ENCODE measurements at regions not wholly inside any gene's neighbourhood (a gene's known extent, or its start where the extent isn't known, plus 50 kb on each side); places are given as distances from the start of the nearest gene placed in this dataset.

DNA sequence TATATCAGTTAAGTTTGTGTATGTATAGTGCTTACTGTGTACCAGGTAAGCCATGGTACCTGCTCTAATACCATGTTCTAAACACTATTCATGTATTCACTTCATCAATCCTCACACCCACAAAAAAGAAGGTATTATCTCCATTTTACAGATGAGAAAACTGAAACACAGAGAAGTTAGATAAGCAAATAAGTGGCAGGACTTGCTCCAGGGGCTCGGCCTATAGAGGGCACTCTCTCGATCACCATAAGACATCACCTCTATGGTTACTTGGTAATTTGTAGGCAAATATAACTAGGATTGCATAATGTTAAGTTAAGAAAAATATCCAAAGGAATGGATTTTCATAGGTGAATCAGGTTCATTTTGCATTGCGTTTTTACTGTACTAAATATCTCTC, 118.1 kb upstream of the FN1 start:
- no peaks in the 10 kb centered on the region for H3K36me3 ChIP-seq (ENCODE audit: insufficient read depth, low read length)
- TF ChIP-seq EP300 (conservative IDR thresholded peaks at IDR 0.05; ENCODE audit: poor library complexity, severe bottlenecking) (no peak), TAF1 (IDR thresholded peaks at IDR 0.05; ENCODE audit: low read depth) (no peak), RAD21 (conservative IDR thresholded peaks at IDR 0.05) (no peak), POLR2AphosphoS5 (IDR thresholded peaks at IDR 0.05) (no peak), MXI1 (conservative IDR thresholded peaks at IDR 0.05; ENCODE audit: poor library complexity, severe bottlenecking) (no peak), SMC3 (conservative IDR thresholded peaks at IDR 0.05; ENCODE audit: poor library complexity) (no peak), EZH2 (IDR thresholded peaks at IDR 0.05; ENCODE audit: borderline replicate concordance, insufficient read depth, low read length, poor library complexity, severe bottlenecking) (no peak)
- TF ChIP-seq, protein P1, sequence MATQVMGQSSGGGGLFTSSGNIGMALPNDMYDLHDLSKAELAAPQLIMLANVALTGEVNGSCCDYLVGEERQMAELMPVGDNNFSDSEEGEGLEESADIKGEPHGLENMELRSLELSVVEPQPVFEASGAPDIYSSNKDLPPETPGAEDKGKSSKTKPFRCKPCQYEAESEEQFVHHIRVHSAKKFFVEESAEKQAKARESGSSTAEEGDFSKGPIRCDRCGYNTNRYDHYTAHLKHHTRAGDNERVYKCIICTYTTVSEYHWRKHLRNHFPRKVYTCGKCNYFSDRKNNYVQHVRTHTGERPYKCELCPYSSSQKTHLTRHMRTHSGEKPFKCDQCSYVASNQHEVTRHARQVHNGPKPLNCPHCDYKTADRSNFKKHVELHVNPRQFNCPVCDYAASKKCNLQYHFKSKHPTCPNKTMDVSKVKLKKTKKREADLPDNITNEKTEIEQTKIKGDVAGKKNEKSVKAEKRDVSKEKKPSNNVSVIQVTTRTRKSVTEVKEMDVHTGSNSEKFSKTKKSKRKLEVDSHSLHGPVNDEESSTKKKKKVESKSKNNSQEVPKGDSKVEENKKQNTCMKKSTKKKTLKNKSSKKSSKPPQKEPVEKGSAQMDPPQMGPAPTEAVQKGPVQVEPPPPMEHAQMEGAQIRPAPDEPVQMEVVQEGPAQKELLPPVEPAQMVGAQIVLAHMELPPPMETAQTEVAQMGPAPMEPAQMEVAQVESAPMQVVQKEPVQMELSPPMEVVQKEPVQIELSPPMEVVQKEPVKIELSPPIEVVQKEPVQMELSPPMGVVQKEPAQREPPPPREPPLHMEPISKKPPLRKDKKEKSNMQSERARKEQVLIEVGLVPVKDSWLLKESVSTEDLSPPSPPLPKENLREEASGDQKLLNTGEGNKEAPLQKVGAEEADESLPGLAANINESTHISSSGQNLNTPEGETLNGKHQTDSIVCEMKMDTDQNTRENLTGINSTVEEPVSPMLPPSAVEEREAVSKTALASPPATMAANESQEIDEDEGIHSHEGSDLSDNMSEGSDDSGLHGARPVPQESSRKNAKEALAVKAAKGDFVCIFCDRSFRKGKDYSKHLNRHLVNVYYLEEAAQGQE (IDR thresholded peaks at IDR 0.05; ENCODE audit: borderline replicate concordance) = no peak
- TF ChIP-seq, protein P2, sequence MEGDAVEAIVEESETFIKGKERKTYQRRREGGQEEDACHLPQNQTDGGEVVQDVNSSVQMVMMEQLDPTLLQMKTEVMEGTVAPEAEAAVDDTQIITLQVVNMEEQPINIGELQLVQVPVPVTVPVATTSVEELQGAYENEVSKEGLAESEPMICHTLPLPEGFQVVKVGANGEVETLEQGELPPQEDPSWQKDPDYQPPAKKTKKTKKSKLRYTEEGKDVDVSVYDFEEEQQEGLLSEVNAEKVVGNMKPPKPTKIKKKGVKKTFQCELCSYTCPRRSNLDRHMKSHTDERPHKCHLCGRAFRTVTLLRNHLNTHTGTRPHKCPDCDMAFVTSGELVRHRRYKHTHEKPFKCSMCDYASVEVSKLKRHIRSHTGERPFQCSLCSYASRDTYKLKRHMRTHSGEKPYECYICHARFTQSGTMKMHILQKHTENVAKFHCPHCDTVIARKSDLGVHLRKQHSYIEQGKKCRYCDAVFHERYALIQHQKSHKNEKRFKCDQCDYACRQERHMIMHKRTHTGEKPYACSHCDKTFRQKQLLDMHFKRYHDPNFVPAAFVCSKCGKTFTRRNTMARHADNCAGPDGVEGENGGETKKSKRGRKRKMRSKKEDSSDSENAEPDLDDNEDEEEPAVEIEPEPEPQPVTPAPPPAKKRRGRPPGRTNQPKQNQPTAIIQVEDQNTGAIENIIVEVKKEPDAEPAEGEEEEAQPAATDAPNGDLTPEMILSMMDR (IDR thresholded peaks at IDR 0.05; ENCODE audit: poor library complexity, severe bottlenecking) = no peak
- no peaks in the 10 kb centered on the region for H3K27me3 ChIP-seq (ENCODE audit: insufficient read depth, low read depth, low read length)
- no peak overlapping the region for H3K4me3 ChIP-seq (ENCODE audit: low read length)
- no peak overlapping the region for H3K4me2 ChIP-seq (ENCODE audit: low read length)
- H3F3A ChIP-seq (ENCODE audit: insufficient read depth, low read length, poor library complexity, severe bottlenecking) = no peaks in the 10 kb centered on the region
- no peak overlapping the region for H3K9ac ChIP-seq (ENCODE audit: low read length)
- no peaks in the 10 kb centered on the region for H3K9me2 ChIP-seq (ENCODE audit: insufficient read depth, low read length)
- no peaks in the 10 kb centered on the region for H3K79me2 ChIP-seq (replicated peaks; ENCODE audit: insufficient read depth, low read length)
- H3K27ac ChIP-seq (ENCODE audit: low read length) = no peak overlapping the region
- no peaks in the 10 kb centered on the region for H3K9me3 ChIP-seq (ENCODE audit: low read length)
- H2AFZ ChIP-seq (ENCODE audit: low read depth, low read length) = no peak overlapping the region
- H4K20me1 ChIP-seq (ENCODE audit: insufficient read depth) = no peaks in the 10 kb centered on the region

DNA sequence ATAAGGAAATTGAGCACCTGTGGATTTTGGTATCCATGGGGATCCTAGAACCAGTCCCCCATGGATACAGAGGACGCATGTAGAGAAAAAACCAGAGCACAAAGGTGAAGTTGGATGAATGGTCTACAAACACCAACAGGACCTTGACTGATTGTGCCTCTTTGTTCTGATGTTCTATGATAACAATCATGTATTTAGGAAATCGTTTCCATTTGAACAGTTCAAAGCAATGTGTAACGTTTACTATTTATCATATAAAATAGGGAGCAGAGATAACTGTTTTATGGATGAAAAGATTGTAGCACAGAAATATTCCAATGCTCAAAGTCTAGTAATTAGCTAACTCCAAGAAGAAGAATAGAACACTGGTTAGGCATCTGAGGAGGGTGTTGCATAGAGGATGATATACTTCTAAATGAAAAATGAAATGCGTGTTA, 116.3 kb upstream of the FN1 start:
- Histone ChIP-seq H3K27ac (ENCODE audit: low read length) (no peak overlapping the region), H3K9me3 (ENCODE audit: low read length) (no peaks in the 10 kb centered on the region), H3K36me3 (ENCODE audit: insufficient read depth, low read length) (no peaks in the 10 kb centered on the region), H3K4me3 (ENCODE audit: low read length) (no peak overlapping the region), H3K4me2 (ENCODE audit: low read length) (no peak overlapping the region), H3K79me2 (replicated peaks; ENCODE audit: insufficient read depth, low read length) (no peaks in the 10 kb centered on the region), H3K27me3 (ENCODE audit: insufficient read depth, low read depth, low read length) (no peaks in the 10 kb centered on the region), H3K9me2 (ENCODE audit: insufficient read depth, low read length) (no peaks in the 10 kb centered on the region), H3K9ac (ENCODE audit: low read length) (no peak overlapping the region), H2AFZ (ENCODE audit: low read depth, low read length) (no peak overlapping the region), H4K20me1 (ENCODE audit: insufficient read depth) (no peaks in the 10 kb centered on the region), H3F3A (ENCODE audit: insufficient read depth, low read length, poor library complexity, severe bottlenecking) (no peaks in the 10 kb centered on the region)
- TF ChIP-seq, protein P1 (IDR thresholded peaks at IDR 0.05; ENCODE audit: borderline replicate concordance) = no peak
- TF ChIP-seq MXI1 (conservative IDR thresholded peaks at IDR 0.05; ENCODE audit: poor library complexity, severe bottlenecking) = no peak
- no peak for TF ChIP-seq TAF1 (IDR thresholded peaks at IDR 0.05; ENCODE audit: low read depth)
- TF ChIP-seq RAD21 (conservative IDR thresholded peaks at IDR 0.05) = no peak
- no peak for TF ChIP-seq POLR2AphosphoS5 (IDR thresholded peaks at IDR 0.05)
- no peak for TF ChIP-seq SMC3 (conservative IDR thresholded peaks at IDR 0.05; ENCODE audit: poor library complexity)
- TF ChIP-seq EP300 (conservative IDR thresholded peaks at IDR 0.05; ENCODE audit: poor library complexity, severe bottlenecking) = no peak
- no peak for TF ChIP-seq EZH2 (IDR thresholded peaks at IDR 0.05; ENCODE audit: borderline replicate concordance, insufficient read depth, low read length, poor library complexity, severe bottlenecking)
- TF ChIP-seq, protein P2 (IDR thresholded peaks at IDR 0.05; ENCODE audit: poor library complexity, severe bottlenecking) = no peak

Data from neural cell (in vitro differentiated cells).